HCT116 (cell line): ENCODE measurements at regions not wholly inside any gene's neighbourhood (a gene's known extent, or its start where the extent isn't known, plus 50 kb on each side); places are given as distances from the start of the nearest gene placed in this dataset.

ENCODE experiments used
- ATAC-seq: fragments of 200-7000 bp; cut with Tn5 transposase; 2 replicates; pipeline ENCODE4 v1.9.1; 2020; ENCODE audit warnings: mild to moderate bottlenecking, moderate library complexity
- BruUV-seq: library from RNA; stranded (reverse); fragments of 400-500 nt; replicated peaks from 2 replicates; lab custom pipeline; 2021; lab: Mats Ljungman, UMichigan
- CTCF ChIA-PET: fragments of 300-600 bp; sonication (Branson Sonifier 250); formaldehyde crosslinking; loops from one replicate; lab custom pipeline; 2021; ENCODE audit warnings: antibody characterized with exemption; lab: Charles Lee
- POLR2A ChIA-PET: fragments of 300-600, 350-600 bp; sonication (Branson Sonifier 250); formaldehyde crosslinking; loops from one replicate; lab custom pipeline; 2021; ENCODE audit warnings: antibody characterized with exemption; lab: Charles Lee
- RAD21 ChIA-PET, 2 experiments: fragments of 300-600 bp; sonication (Branson Sonifier 250); formaldehyde crosslinking; loops; one replicate each; lab custom pipeline; 2023; ENCODE audit warnings: low total read pairs in 2 of 2; ENCODE audit not compliant: uncharacterized antibody in 2 of 2, unreplicated experiment in 2 of 2, low non-redundant PET in 1 of 2; lab: Charles Lee
- DNase-seq: peaks from one replicate; pipeline ENCODE4 v3.0.0-alpha.2; 2010; ENCODE audit warnings: low read depth, low spot score
- H2AFZ ChIP-seq: fragments of 200-600 bp; shearing (Covaris generic), sonication (generic); 2 replicates; pipeline ENCODE4 v1.6.1; 2017; ENCODE audit warnings: low read depth, mixed run types, mixed read lengths, antibody characterized with exemption, low read length; ENCODE audit not compliant: poor library complexity, severe bottlenecking
- H3K27ac ChIP-seq: 2 replicates; pipeline ENCODE4 v1.5.1; 2012; ENCODE audit warnings: low read depth, low read length
- H3K27me3 ChIP-seq: fragments of 200-600 bp; sonication (generic); 2 replicates; pipeline ENCODE4 v1.6.1; 2016; ENCODE audit warnings: mixed run types, low read length, mixed read lengths; ENCODE audit not compliant: insufficient read depth
- H3K36me3 ChIP-seq, 2 experiments: fragments of 200-500 bp in 1 of 2; fragments of 200-600 bp in 1 of 2; sonication (Bioruptor generic) in 1 of 2; sonication (generic) in 1 of 2; 2 replicates each; pipeline versions ENCODE4 v1.5.1 to v1.6.1; 2014 to 2016; ENCODE audit warnings: low read length in 2 of 2, inconsistent platforms in 1 of 2, mixed read lengths in 1 of 2, mixed run types in 1 of 2; ENCODE audit not compliant: insufficient read depth in 2 of 2, control insufficient read depth in 1 of 2
- H3K4me1 ChIP-seq, 2 experiments: fragments of 200-600 bp in 1 of 2; sonication (generic) in 1 of 2; 2 replicates each; pipeline versions ENCODE4 v1.5.1 to v1.6.1; 2012 to 2017; ENCODE audit warnings: low read length in 2 of 2, inconsistent platforms in 1 of 2, mild to moderate bottlenecking in 1 of 2, mixed read lengths in 1 of 2, mixed run types in 1 of 2, moderate library complexity in 1 of 2; ENCODE audit not compliant: insufficient read depth in 2 of 2, control insufficient read depth in 1 of 2
- H3K4me2 ChIP-seq: fragments of 200-600 bp; sonication (generic); 2 replicates; pipeline ENCODE4 v1.6.1; 2017; ENCODE audit warnings: mixed run types, low read length, mixed read lengths
- H3K4me3 ChIP-seq, 2 experiments: fragments of 200-600 bp in 1 of 2; sonication (generic) in 1 of 2; replicated peaks in 1 of 2; 2 replicates each; pipeline ENCODE4 v1.5.1; 2011 to 2016; ENCODE audit warnings: low read length in 2 of 2, control low read depth in 1 of 2, low read depth in 1 of 2, mild to moderate bottlenecking in 1 of 2, mixed read lengths in 1 of 2, mixed run types in 1 of 2
- H3K79me2 ChIP-seq: fragments of 200-600 bp; sonication (generic); 2 replicates; pipeline ENCODE4 v1.6.1; 2017; ENCODE audit warnings: mild to moderate bottlenecking, mixed run types, low read length, moderate library complexity, mixed read lengths; ENCODE audit not compliant: insufficient read depth
- H3K9ac ChIP-seq: fragments of 200-600 bp; sonication (generic); 2 replicates; pipeline ENCODE4 v1.6.1; 2016; ENCODE audit warnings: low read length, mixed read lengths
- H3K9me2 ChIP-seq: fragments of 200-600 bp; sonication (generic), shearing (Covaris generic); 2 replicates; pipeline ENCODE4 v1.6.1; 2017; ENCODE audit warnings: mixed run types, mild to moderate bottlenecking, moderate library complexity; ENCODE audit not compliant: insufficient read depth
- H3K9me3 ChIP-seq, 2 experiments: fragments of 200-500 bp in 1 of 2; fragments of 200-600 bp in 1 of 2; sonication (Bioruptor generic) in 1 of 2; sonication (generic) in 1 of 2; 2 replicates each; pipeline ENCODE4 v1.6.1; 2014 to 2017; ENCODE audit warnings: low read length in 2 of 2, mixed read lengths in 2 of 2, inconsistent platforms in 1 of 2, low read depth in 1 of 2, mild to moderate bottlenecking in 1 of 2, mixed run types in 1 of 2, moderate library complexity in 1 of 2; ENCODE audit not compliant: control insufficient read depth in 1 of 2, insufficient read depth in 1 of 2
- H4K20me1 ChIP-seq: fragments of 200-600 bp; sonication (generic), shearing (Covaris generic); 2 replicates; pipeline ENCODE4 v1.6.1; 2017; ENCODE audit warnings: mixed run types, mild to moderate bottlenecking, moderate library complexity; ENCODE audit not compliant: insufficient read depth
- CEBPB ChIP-seq: IDR thresholded peaks from 2 replicates; pipeline ENCODE4 v1.6.1; 2012; ENCODE audit warnings: low read depth
- CTCF ChIP-seq, 3 experiments: fragments of 200-600 bp in 1 of 3; sonication (generic) in 1 of 3; IDR thresholded peaks in 2 of 3; conservative IDR thresholded peaks in 1 of 3; 2 replicates each; pipeline ENCODE4 v1.5.1; 2012 to 2017; ENCODE audit warnings: low read depth in 2 of 3, low read length in 2 of 3, antibody characterized with exemption in 1 of 3, borderline replicate concordance in 1 of 3, control low read depth in 1 of 3, mild to moderate bottlenecking in 1 of 3, mixed read lengths in 1 of 3, mixed run types in 1 of 3, moderate library complexity in 1 of 3; ENCODE audit not compliant: insufficient read depth in 1 of 3
- EGR1 ChIP-seq: IDR thresholded peaks from 2 replicates; pipeline ENCODE4 v1.6.1; 2012; ENCODE audit warnings: low read depth
- ELF1 ChIP-seq: IDR thresholded peaks from 2 replicates; pipeline ENCODE4 v1.6.1; 2012; ENCODE audit warnings: low read depth, borderline replicate concordance
- EZH2 ChIP-seq: fragments of 200-600 bp; sonication (generic); IDR thresholded peaks from 2 replicates; pipeline ENCODE4 v1.6.1; 2017; ENCODE audit warnings: antibody characterized with exemption, mixed run types
- EZH2phosphoT487 ChIP-seq: fragments of 200-600 bp; IDR thresholded peaks from 2 replicates; pipeline ENCODE4 v1.6.1; 2018; ENCODE audit warnings: antibody characterized with exemption, borderline replicate concordance
- FOSL1 ChIP-seq: IDR thresholded peaks from 2 replicates; pipeline ENCODE4 v1.6.1; 2012; ENCODE audit warnings: low read depth
- JUND ChIP-seq: IDR thresholded peaks from 2 replicates; pipeline ENCODE4 v1.6.1; 2012
- RAD21 ChIP-seq: IDR thresholded peaks from 2 replicates; pipeline ENCODE4 v1.6.1; 2012; ENCODE audit warnings: low read depth, mild to moderate bottlenecking
- TCF7L2 ChIP-seq: IDR thresholded peaks from 2 replicates; pipeline ENCODE4 v1.7.0; 2011; ENCODE audit warnings: borderline replicate concordance, inconsistent platforms; ENCODE audit not compliant: insufficient read depth, insufficient read length; ENCODE audit errors: extremely low read depth
- ZBTB33 ChIP-seq: IDR thresholded peaks from 2 replicates; pipeline ENCODE4 v1.6.1; 2011; ENCODE audit warnings: mild to moderate bottlenecking, low read length, moderate library complexity; ENCODE audit not compliant: insufficient replicate concordance; ENCODE audit errors: extremely low read depth
- ZFX ChIP-seq: fragments of 450-650 bp; IDR thresholded peaks from 2 replicates; pipeline ENCODE4 v1.6.1; 2017
- ZNF274 ChIP-seq: fragments of 200-500 bp; sonication (Bioruptor generic); IDR thresholded peaks from 2 replicates; pipeline ENCODE4 v1.6.1; 2014; ENCODE audit warnings: mild to moderate bottlenecking, low read depth, low read length, inconsistent platforms
- intact Hi-C: fragments of 100-400 bp; cut with micrococcal nuclease; formaldehyde crosslinking; loops from 2 replicates; pipeline ENCODE4 v1.10.0; 2022

DNA sequence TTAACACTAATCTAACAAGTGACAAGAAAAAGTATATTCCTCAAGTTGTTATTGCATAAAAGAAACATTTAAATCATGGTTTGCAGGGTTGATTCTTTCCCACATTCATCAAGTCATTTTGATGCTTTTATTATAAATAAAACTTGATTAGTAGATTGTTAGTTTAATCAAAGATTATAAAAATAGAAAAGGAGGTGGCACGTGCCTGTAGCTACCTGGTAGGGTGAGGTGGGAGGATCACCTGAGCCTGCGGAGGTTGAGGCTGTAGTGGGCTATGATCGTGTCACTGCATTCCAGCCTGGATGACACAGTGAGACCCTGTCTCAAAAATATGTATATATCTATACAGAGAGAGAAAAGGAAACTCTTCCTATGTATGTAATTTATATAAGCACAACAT is 433.2 kb upstream of the RGS6 start:
- Histone ChIP-seq H3K9ac (no peak overlapping the region), H3K9me2 (no peaks in the 10 kb centered on the region), H3K4me1 (peaks cover 0 to 8% of the 10 kb centered on the region in 2 experiments; a peak in 1 of 4 replicates), H3K36me3 (no peaks in the 10 kb centered on the region), H2AFZ (no peak overlapping the region), H4K20me1 (no peaks in the 10 kb centered on the region), H3K79me2 (0 out of 2 replicates have a peak, but pooled peaks cover 11% of the 10 kb centered on the region), H3K27me3 (no peaks in the 10 kb centered on the region), H3K9me3 (no peaks in the 10 kb centered on the region), H3K4me2 (no peak overlapping the region), H3K4me3 (no peak overlapping the region), H3K27ac (no peak overlapping the region)
- intact Hi-C loops, result no loop called here
- POLR2A ChIA-PET, result no interaction called here
- RAD21 ChIA-PET, result no interaction called here
- ATAC-seq (no peak), DNase-seq (no peak)
- CTCF ChIA-PET, result no interaction called here
- BruUV-seq, result no TSS peak
- TF ChIP-seq CEBPB (no peak), TCF7L2 (no peak), EGR1 (no peak), FOSL1 (no peak), EZH2 (no peak), ZNF274 (no peak), CTCF (IDR thresholded peaks at IDR 0.05 in 2 of 3, conservative IDR thresholded peaks at IDR 0.05 in 1 of 3; ENCODE audit: borderline replicate concordance in 1 of 3, insufficient read depth in 1 of 3, low read depth in 2 of 3, low read length in 2 of 3) (no peak)

- H3K9me2 ChIP-seq, result no peaks in the 10 kb centered on the region
- H4K20me1 ChIP-seq, result no peaks in the 10 kb centered on the region
- H2AFZ ChIP-seq, result no peak overlapping the region
- no peak for TF ChIP-seq CTCF (IDR thresholded peaks at IDR 0.05 in 2 of 3, conservative IDR thresholded peaks at IDR 0.05 in 1 of 3; ENCODE audit: borderline replicate concordance in 1 of 3, insufficient read depth in 1 of 3, low read depth in 2 of 3, low read length in 2 of 3)
- TF ChIP-seq RAD21, result no peak
- no peak for TF ChIP-seq ZFX
- TF ChIP-seq ELF1, result no peak
- TF ChIP-seq ZNF274, result no peak
- TF ChIP-seq JUND, result no peak
- no peak for TF ChIP-seq EZH2
- no peak for TF ChIP-seq ZBTB33
- TF ChIP-seq EZH2phosphoT487, result no peak
- ATAC-seq (no peak), DNase-seq (no peak)
- no peaks in the 10 kb centered on the region for H3K9me3 ChIP-seq
- no peaks in the 10 kb centered on the region for H3K79me2 ChIP-seq
- no peaks in the 10 kb centered on the region for H3K27me3 ChIP-seq
- ChIA-PET RAD21 (no interaction called here), CTCF (no interaction called here), POLR2A (no interaction called here)
- BruUV-seq, result no TSS peak
- H3K9ac ChIP-seq, result no peak overlapping the region
- H3K27ac ChIP-seq, result no peak overlapping the region
- H3K4me3 ChIP-seq, result no peak overlapping the region
- intact Hi-C loops, result no loop called here
- H3K36me3 ChIP-seq, result no peaks in the 10 kb centered on the region
- H3K4me1 ChIP-seq, result no peaks in the 10 kb centered on the region
- no peak overlapping the region for H3K4me2 ChIP-seq
Measured at GRCh38 chr14:71507681-71508080, 424.5 kb upstream of the RGS6 start.
